HCT116 (cell line): ENCODE measurements at regions not wholly inside any gene's neighbourhood (a gene's known extent, or its start where the extent isn't known, plus 50 kb on each side); places are given as distances from the start of the nearest gene placed in this dataset.

ENCODE experiments used
- EZH2 ChIP-seq: fragments of 200-600 bp; sonication (generic); IDR thresholded peaks from 2 replicates; pipeline ENCODE4 v1.6.1; 2017; ENCODE audit warnings: antibody characterized with exemption, mixed run types
- SIN3A ChIP-seq: IDR thresholded peaks from 2 replicates; pipeline ENCODE4 v1.6.1; 2012; ENCODE audit warnings: low read depth
- YY1 ChIP-seq: IDR thresholded peaks from 2 replicates; pipeline ENCODE4 v1.6.1; 2011; ENCODE audit warnings: low read length, low read depth, moderate library complexity, mild to moderate bottlenecking; ENCODE audit not compliant: insufficient replicate concordance; ENCODE audit errors: extremely low read depth
- ZNF274 ChIP-seq: fragments of 200-500 bp; sonication (Bioruptor generic); IDR thresholded peaks from 2 replicates; pipeline ENCODE4 v1.6.1; 2014; ENCODE audit warnings: mild to moderate bottlenecking, low read depth, low read length, inconsistent platforms
- TF ChIP-seq, protein P1 (sequence below), 3 experiments: fragments of 200-600 bp in 1 of 3; sonication (generic) in 1 of 3; IDR thresholded peaks in 2 of 3; conservative IDR thresholded peaks in 1 of 3; 2 replicates each; pipeline ENCODE4 v1.5.1; 2012 to 2017; ENCODE audit warnings: low read depth in 2 of 3, low read length in 2 of 3, antibody characterized with exemption in 1 of 3, borderline replicate concordance in 1 of 3, control low read depth in 1 of 3, mild to moderate bottlenecking in 1 of 3, mixed read lengths in 1 of 3, mixed run types in 1 of 3, moderate library complexity in 1 of 3; ENCODE audit not compliant: insufficient read depth in 1 of 3
- TF ChIP-seq, protein P2 (sequence below): IDR thresholded peaks from 2 replicates; pipeline ENCODE4 v1.6.1; 2011; ENCODE audit warnings: mild to moderate bottlenecking, low read length, moderate library complexity; ENCODE audit not compliant: insufficient replicate concordance; ENCODE audit errors: extremely low read depth

DNA sequence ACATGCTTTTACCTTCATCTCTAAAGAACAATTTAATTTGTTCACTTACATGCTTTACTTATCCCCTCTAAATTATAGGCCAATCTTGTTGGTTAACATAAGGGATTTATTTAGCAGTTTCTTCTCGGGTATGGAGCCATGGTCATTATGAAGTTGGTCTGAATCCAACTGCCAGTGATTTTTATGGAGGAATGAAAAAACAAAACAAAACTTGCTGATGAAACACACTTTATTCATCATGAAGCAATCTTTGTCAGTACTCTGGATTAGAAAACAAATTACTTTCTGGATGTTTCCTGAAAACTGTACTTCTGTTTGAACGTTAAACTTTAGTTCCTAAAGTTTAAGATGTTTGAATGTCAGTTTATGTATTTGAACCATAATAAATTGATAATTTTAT is 715.8 kb downstream of the KLHL13 start:
- TF ChIP-seq, protein P1, sequence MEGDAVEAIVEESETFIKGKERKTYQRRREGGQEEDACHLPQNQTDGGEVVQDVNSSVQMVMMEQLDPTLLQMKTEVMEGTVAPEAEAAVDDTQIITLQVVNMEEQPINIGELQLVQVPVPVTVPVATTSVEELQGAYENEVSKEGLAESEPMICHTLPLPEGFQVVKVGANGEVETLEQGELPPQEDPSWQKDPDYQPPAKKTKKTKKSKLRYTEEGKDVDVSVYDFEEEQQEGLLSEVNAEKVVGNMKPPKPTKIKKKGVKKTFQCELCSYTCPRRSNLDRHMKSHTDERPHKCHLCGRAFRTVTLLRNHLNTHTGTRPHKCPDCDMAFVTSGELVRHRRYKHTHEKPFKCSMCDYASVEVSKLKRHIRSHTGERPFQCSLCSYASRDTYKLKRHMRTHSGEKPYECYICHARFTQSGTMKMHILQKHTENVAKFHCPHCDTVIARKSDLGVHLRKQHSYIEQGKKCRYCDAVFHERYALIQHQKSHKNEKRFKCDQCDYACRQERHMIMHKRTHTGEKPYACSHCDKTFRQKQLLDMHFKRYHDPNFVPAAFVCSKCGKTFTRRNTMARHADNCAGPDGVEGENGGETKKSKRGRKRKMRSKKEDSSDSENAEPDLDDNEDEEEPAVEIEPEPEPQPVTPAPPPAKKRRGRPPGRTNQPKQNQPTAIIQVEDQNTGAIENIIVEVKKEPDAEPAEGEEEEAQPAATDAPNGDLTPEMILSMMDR (IDR thresholded peaks at IDR 0.05 in 2 of 3, conservative IDR thresholded peaks at IDR 0.05 in 1 of 3; ENCODE audit: borderline replicate concordance in 1 of 3, insufficient read depth in 1 of 3, low read depth in 2 of 3, low read length in 2 of 3): no peak
- TF ChIP-seq, protein P2, sequence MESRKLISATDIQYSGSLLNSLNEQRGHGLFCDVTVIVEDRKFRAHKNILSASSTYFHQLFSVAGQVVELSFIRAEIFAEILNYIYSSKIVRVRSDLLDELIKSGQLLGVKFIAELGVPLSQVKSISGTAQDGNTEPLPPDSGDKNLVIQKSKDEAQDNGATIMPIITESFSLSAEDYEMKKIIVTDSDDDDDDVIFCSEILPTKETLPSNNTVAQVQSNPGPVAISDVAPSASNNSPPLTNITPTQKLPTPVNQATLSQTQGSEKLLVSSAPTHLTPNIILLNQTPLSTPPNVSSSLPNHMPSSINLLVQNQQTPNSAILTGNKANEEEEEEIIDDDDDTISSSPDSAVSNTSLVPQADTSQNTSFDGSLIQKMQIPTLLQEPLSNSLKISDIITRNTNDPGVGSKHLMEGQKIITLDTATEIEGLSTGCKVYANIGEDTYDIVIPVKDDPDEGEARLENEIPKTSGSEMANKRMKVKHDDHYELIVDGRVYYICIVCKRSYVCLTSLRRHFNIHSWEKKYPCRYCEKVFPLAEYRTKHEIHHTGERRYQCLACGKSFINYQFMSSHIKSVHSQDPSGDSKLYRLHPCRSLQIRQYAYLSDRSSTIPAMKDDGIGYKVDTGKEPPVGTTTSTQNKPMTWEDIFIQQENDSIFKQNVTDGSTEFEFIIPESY: no peak
- TF ChIP-seq EZH2: no peak
- TF ChIP-seq ZNF274: no peak
- no peak for TF ChIP-seq SIN3A
- TF ChIP-seq YY1: no peak
